ENCODE measurements at regions not wholly inside any gene's neighbourhood (a gene's known extent, or its start where the extent isn't known, plus 50 kb on each side); places are given as distances from the start of the nearest gene placed in this dataset.

DNA sequence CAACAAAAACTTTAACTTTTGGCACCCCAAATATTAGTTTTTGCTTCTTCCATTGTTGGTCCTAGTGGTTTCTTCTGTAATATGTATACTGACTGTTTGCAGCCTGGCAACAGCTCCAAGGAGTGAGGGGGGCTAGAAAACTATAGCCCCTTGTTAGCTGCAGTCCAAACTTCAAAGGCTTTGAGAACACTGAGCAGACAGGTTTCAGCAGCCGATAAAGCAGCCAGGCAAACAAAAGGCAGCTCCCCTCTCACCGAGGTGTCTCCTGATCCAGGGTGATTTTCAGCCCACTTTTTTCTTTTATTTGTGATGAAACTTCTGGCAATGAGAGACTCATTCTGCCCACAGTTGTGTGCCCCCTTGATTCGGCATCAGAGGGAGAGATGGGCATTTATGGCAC, 80.7 kb downstream of the OLIG3 start:
- no peak overlapping the region for H3K27ac ChIP-seq (ENCODE audit: low read length)
- no peak overlapping the region for H3K4me3 ChIP-seq (ENCODE audit: low read depth in 1 of 2, low read length in 2 of 2)
- no peaks in the 10 kb centered on the region for H3K36me3 ChIP-seq (ENCODE audit: insufficient read depth, low read length)
- no peak overlapping the region for H2AFZ ChIP-seq (ENCODE audit: low read depth, low read length)
- ATAC-seq (ENCODE audit: insufficient read depth, low read depth), result no peak
- no peaks in the 10 kb centered on the region for H3K79me2 ChIP-seq (ENCODE audit: insufficient read depth, low read length)
- TF ChIP-seq EZH2 (IDR thresholded peaks at IDR 0.05; ENCODE audit: borderline replicate concordance, low read depth, low read length, severe bottlenecking), result no peak
- TF ChIP-seq, protein P1, sequence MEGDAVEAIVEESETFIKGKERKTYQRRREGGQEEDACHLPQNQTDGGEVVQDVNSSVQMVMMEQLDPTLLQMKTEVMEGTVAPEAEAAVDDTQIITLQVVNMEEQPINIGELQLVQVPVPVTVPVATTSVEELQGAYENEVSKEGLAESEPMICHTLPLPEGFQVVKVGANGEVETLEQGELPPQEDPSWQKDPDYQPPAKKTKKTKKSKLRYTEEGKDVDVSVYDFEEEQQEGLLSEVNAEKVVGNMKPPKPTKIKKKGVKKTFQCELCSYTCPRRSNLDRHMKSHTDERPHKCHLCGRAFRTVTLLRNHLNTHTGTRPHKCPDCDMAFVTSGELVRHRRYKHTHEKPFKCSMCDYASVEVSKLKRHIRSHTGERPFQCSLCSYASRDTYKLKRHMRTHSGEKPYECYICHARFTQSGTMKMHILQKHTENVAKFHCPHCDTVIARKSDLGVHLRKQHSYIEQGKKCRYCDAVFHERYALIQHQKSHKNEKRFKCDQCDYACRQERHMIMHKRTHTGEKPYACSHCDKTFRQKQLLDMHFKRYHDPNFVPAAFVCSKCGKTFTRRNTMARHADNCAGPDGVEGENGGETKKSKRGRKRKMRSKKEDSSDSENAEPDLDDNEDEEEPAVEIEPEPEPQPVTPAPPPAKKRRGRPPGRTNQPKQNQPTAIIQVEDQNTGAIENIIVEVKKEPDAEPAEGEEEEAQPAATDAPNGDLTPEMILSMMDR (IDR thresholded peaks at IDR 0.05; ENCODE audit: borderline replicate concordance, extremely low read depth, low read length, poor library complexity, severe bottlenecking), result no peak
- H4K20me1 ChIP-seq (ENCODE audit: insufficient read depth, low read length), result no peaks in the 10 kb centered on the region
- no peak overlapping the region for H3K9ac ChIP-seq (ENCODE audit: low read depth, low read length)
- H3K4me2 ChIP-seq (ENCODE audit: insufficient read depth, low read length), result no peak overlapping the region
- no peaks in the 10 kb centered on the region for H3K27me3 ChIP-seq (ENCODE audit: insufficient read depth, low read length, poor library complexity)
- H3K9me3 ChIP-seq (ENCODE audit: insufficient read depth, low read length, severe bottlenecking), result no peaks in the 10 kb centered on the region
- no peaks in the 10 kb centered on the region for H3K4me1 ChIP-seq (ENCODE audit: insufficient read depth, low read length)
- DNase-seq, result no peak

DNA sequence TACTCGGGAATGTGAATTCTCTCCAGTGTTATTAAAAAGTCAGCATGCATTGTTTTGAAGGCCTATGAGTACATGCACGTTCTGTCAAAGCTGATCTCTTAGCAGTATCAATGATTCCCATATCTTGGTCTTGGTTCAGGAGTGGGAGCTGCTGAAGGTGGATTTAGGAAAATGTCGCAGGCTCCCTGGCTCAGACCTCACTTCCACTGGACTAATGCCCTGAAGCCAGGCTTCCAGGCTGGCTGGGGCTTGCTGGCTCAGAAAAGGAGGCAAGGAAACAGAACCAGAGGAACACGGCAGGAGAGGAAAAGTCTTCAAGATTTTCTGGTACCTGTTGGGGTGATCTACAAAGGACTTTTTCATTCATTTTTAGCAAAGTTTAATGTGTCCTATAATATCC, 81.6 kb downstream of the OLIG3 start:
- DNase-seq (no peak), ATAC-seq (ENCODE audit: insufficient read depth, low read depth) (no peak)
- Histone ChIP-seq H3K9ac (ENCODE audit: low read depth, low read length) (no peak overlapping the region), H4K20me1 (ENCODE audit: insufficient read depth, low read length) (no peaks in the 10 kb centered on the region), H3K9me3 (ENCODE audit: insufficient read depth, low read length, severe bottlenecking) (no peaks in the 10 kb centered on the region), H3K27ac (ENCODE audit: low read length) (no peak overlapping the region), H3K4me2 (ENCODE audit: insufficient read depth, low read length) (no peak overlapping the region), H2AFZ (ENCODE audit: low read depth, low read length) (no peak overlapping the region), H3K27me3 (ENCODE audit: insufficient read depth, low read length, poor library complexity) (no peaks in the 10 kb centered on the region), H3K79me2 (ENCODE audit: insufficient read depth, low read length) (no peaks in the 10 kb centered on the region), H3K4me3 (ENCODE audit: low read depth in 1 of 2, low read length in 2 of 2) (no peak overlapping the region), H3K4me1 (ENCODE audit: insufficient read depth, low read length) (no peaks in the 10 kb centered on the region), H3K36me3 (ENCODE audit: insufficient read depth, low read length) (no peaks in the 10 kb centered on the region)
- TF ChIP-seq, protein P1 (IDR thresholded peaks at IDR 0.05; ENCODE audit: borderline replicate concordance, extremely low read depth, low read length, poor library complexity, severe bottlenecking), result no peak
- no peak for TF ChIP-seq EZH2 (IDR thresholded peaks at IDR 0.05; ENCODE audit: borderline replicate concordance, low read depth, low read length, severe bottlenecking)

DNA sequence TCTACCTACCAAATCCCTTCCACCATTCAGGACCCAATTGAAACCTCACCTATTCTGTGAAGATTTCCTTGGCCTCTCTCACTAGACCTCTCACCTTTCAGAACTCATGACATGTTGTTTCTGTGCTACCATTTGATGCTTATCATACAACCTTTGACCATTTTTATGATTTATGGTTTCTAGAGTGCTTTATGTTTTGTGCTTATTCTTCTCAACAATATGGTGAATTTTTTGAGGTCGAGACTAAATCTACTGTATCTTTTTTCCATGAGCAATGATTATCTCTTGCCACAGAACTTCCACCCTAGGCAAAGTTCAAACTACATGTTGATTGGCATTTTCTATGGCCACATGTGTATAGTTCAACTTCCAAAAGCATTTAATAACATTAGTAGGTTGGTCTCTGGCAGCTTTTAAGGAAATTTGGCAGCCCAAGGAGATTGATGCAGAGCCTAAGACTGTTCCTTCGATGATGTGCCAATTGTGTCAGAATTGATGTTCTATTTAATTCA, 84.9 kb downstream of the OLIG3 start:
- no peaks in the 10 kb centered on the region for H3K36me3 ChIP-seq (ENCODE audit: insufficient read depth, low read length)
- no peak for TF ChIP-seq EZH2 (IDR thresholded peaks at IDR 0.05; ENCODE audit: borderline replicate concordance, low read depth, low read length, severe bottlenecking)
- TF ChIP-seq, protein P1 (IDR thresholded peaks at IDR 0.05; ENCODE audit: borderline replicate concordance, extremely low read depth, low read length, poor library complexity, severe bottlenecking), result no peak
- no peaks in the 10 kb centered on the region for H3K27me3 ChIP-seq (ENCODE audit: insufficient read depth, low read length, poor library complexity)
- no peak overlapping the region for H3K4me3 ChIP-seq (ENCODE audit: low read depth in 1 of 2, low read length in 2 of 2)
- no peaks in the 10 kb centered on the region for H3K79me2 ChIP-seq (ENCODE audit: insufficient read depth, low read length)
- H3K4me2 ChIP-seq (ENCODE audit: insufficient read depth, low read length), result no peak overlapping the region
- H3K27ac ChIP-seq (ENCODE audit: low read length), result no peak overlapping the region
- H4K20me1 ChIP-seq (ENCODE audit: insufficient read depth, low read length), result no peaks in the 10 kb centered on the region
- H3K9me3 ChIP-seq (ENCODE audit: insufficient read depth, low read length, severe bottlenecking), result no peaks in the 10 kb centered on the region
- no peak overlapping the region for H3K9ac ChIP-seq (ENCODE audit: low read depth, low read length)
- no peak overlapping the region for H2AFZ ChIP-seq (ENCODE audit: low read depth, low read length)
- H3K4me1 ChIP-seq (ENCODE audit: insufficient read depth, low read length), result no peaks in the 10 kb centered on the region
- DNase-seq (no peak), ATAC-seq (ENCODE audit: insufficient read depth, low read depth) (no peak)

DNA sequence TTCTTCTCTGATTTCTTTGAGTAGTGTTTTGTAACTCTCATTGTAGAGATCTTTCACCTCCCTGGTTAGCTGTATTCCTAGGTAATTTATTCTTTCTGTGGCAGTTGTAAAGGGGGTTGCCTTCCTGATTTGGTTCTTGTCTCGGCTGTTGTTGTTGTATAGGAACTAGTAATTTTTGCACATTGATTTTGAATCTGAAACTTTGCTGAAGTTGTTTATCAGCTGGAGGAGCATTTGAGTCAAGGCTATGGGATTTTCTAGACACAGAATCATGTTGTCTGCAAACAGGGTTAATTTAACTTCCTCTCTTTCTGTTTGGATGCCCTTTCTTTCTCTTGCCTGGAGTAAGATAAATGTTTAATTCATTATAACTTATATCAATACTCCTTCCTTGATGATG, 86.4 kb downstream of the OLIG3 start:
- no peak for DNase-seq
- no peak for TF ChIP-seq EZH2 (IDR thresholded peaks at IDR 0.05; ENCODE audit: borderline replicate concordance, low read depth, low read length, severe bottlenecking)
- TF ChIP-seq, protein P1 (IDR thresholded peaks at IDR 0.05; ENCODE audit: borderline replicate concordance, extremely low read depth, low read length, poor library complexity, severe bottlenecking), result no peak
- ATAC-seq (ENCODE audit: insufficient read depth, low read depth), result no peak

More for the DNA sequence above, 86.4 kb downstream of the OLIG3 start:
- Histone ChIP-seq H2AFZ (ENCODE audit: low read depth, low read length) (no peak overlapping the region), H3K9me3 (ENCODE audit: insufficient read depth, low read length, severe bottlenecking) (no peaks in the 10 kb centered on the region), H3K36me3 (ENCODE audit: insufficient read depth, low read length) (no peaks in the 10 kb centered on the region), H3K9ac (ENCODE audit: low read depth, low read length) (no peak overlapping the region), H3K27ac (ENCODE audit: low read length) (no peak overlapping the region), H3K4me2 (ENCODE audit: insufficient read depth, low read length) (no peak overlapping the region), H3K4me3 (ENCODE audit: low read depth in 1 of 2, low read length in 2 of 2) (no peak overlapping the region), H4K20me1 (ENCODE audit: insufficient read depth, low read length) (no peaks in the 10 kb centered on the region), H3K4me1 (ENCODE audit: insufficient read depth, low read length) (no peaks in the 10 kb centered on the region), H3K27me3 (ENCODE audit: insufficient read depth, low read length, poor library complexity) (no peaks in the 10 kb centered on the region), H3K79me2 (ENCODE audit: insufficient read depth, low read length) (no peaks in the 10 kb centered on the region)

Data from DND-41 (cell line).